ENCODE measurements at regions not wholly inside any gene's neighbourhood (a gene's known extent, or its start where the extent isn't known, plus 50 kb on each side); places are given as distances from the start of the nearest gene placed in this dataset.

DNA sequence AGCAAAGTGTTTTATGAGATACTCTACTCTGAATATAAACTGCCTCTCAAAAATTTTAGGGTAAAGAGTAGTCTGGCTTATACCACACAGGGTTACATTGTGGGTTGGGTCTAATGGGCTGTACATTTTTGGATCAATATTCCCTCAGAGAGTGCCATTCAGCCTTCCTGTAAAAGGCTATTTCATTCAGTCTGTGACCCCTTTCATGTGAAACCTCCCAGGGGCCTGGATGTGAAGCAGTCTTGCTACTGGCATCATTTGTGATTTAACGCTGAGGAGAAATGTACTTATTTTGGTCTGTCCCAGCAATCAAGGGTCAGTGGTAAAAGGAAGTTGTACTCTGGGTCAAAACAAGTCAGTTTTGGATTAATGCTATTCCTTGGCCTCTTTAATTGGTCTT is 71.8 kb upstream of the PRKG1 start:
- H3K36me3 ChIP-seq = no peaks in the 10 kb centered on the region
- peak overlapping the region; percentile 78 to 85 for H3K27ac ChIP-seq
- H3K4me1 ChIP-seq (ENCODE audit: control insufficient read depth in 1 of 2, low read depth in 2 of 2) = peaks cover 47 to 97% of the 10 kb centered on the region in 2 donors
- TF ChIP-seq, protein P1, sequence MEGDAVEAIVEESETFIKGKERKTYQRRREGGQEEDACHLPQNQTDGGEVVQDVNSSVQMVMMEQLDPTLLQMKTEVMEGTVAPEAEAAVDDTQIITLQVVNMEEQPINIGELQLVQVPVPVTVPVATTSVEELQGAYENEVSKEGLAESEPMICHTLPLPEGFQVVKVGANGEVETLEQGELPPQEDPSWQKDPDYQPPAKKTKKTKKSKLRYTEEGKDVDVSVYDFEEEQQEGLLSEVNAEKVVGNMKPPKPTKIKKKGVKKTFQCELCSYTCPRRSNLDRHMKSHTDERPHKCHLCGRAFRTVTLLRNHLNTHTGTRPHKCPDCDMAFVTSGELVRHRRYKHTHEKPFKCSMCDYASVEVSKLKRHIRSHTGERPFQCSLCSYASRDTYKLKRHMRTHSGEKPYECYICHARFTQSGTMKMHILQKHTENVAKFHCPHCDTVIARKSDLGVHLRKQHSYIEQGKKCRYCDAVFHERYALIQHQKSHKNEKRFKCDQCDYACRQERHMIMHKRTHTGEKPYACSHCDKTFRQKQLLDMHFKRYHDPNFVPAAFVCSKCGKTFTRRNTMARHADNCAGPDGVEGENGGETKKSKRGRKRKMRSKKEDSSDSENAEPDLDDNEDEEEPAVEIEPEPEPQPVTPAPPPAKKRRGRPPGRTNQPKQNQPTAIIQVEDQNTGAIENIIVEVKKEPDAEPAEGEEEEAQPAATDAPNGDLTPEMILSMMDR (IDR thresholded peaks at IDR 0.05) = no peak
- H3K9me3 ChIP-seq = no peaks in the 10 kb centered on the region
- DNase-seq (ENCODE audit: low spot score) (no peak), ATAC-seq (ENCODE audit: insufficient number of reproducible peaks, low FRiP score, low read depth) (no peak)
- H3K27me3 ChIP-seq (replicated peaks; ENCODE audit: insufficient read depth) = no peaks in the 10 kb centered on the region
- H3K4me3 ChIP-seq = no peak overlapping the region

DNA sequence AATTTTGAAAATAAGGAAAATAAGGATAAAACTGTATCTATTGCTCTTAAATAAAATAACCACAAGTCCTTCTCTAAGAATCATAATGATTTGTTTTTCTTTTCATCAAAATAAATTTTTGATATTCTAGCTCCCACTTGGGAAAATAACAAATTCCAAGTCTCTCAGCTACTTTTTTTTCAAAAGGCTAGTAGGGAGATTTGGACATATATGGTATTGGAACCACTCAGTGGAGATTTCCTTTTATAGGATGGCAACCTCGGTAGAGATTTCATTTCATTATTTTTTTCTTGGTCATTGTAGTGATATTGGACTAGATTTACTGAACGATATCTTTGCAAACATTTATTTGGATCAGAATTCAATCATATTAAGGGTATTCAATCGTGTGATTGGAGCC is 69.5 kb upstream of the PRKG1 start:
- Histone ChIP-seq H3K4me1 (ENCODE audit: control insufficient read depth in 1 of 2, low read depth in 2 of 2) (peaks cover 39 to 85% of the 10 kb centered on the region in 2 donors), H3K4me3 (peak overlapping the region; percentile 39), H3K36me3 (no peaks in the 10 kb centered on the region), H3K9me3 (no peaks in the 10 kb centered on the region), H3K27me3 (replicated peaks; ENCODE audit: insufficient read depth) (no peaks in the 10 kb centered on the region), H3K27ac (peak overlapping the region; percentile 78 to 85)
- no peak for DNase-seq (ENCODE audit: low spot score)
- ATAC-seq (ENCODE audit: insufficient number of reproducible peaks, low FRiP score, low read depth) = no peak
- TF ChIP-seq, protein P1 (IDR thresholded peaks at IDR 0.05) = no peak

- Histone ChIP-seq H3K4me1 (ENCODE audit: control insufficient read depth in 1 of 2, low read depth in 2 of 2) (peaks cover 36 to 81% of the 10 kb centered on the region in 2 donors), H3K4me3 (peak overlapping the region; percentile 39), H3K36me3 (no peaks in the 10 kb centered on the region), H3K27ac (peak overlapping the region; percentile 78 to 85), H3K9me3 (no peaks in the 10 kb centered on the region), H3K27me3 (replicated peaks; ENCODE audit: insufficient read depth) (no peaks in the 10 kb centered on the region)
- DNase-seq (ENCODE audit: low spot score) = no peak
- no peak for ATAC-seq (ENCODE audit: insufficient number of reproducible peaks, low FRiP score, low read depth)
- TF ChIP-seq, protein P1 (IDR thresholded peaks at IDR 0.05) = no peak
Observed at GRCh38 chr10:51005551-51005950, 68.7 kb upstream of the PRKG1 start.

- peak overlapping the region; percentile 8 to 85 for H3K27ac ChIP-seq
- DNase-seq (ENCODE audit: low spot score) (no peak), ATAC-seq (ENCODE audit: insufficient number of reproducible peaks, low FRiP score, low read depth) (no peak)
- no peak overlapping the region for H3K4me3 ChIP-seq
- no peaks in the 10 kb centered on the region for H3K27me3 ChIP-seq (replicated peaks; ENCODE audit: insufficient read depth)
- TF ChIP-seq, protein P1 (IDR thresholded peaks at IDR 0.05) = no peak
- no peaks in the 10 kb centered on the region for H3K36me3 ChIP-seq
- no peaks in the 10 kb centered on the region for H3K9me3 ChIP-seq
- peaks cover 27 to 82% of the 10 kb centered on the region in 2 donors for H3K4me1 ChIP-seq (ENCODE audit: control insufficient read depth in 1 of 2, low read depth in 2 of 2)
Observed at GRCh38 chr10:51006686-51007085, 67.6 kb upstream of the PRKG1 start.

- no peak for DNase-seq (ENCODE audit: low spot score)
- Histone ChIP-seq H3K4me1 (ENCODE audit: control insufficient read depth in 1 of 2, low read depth in 2 of 2) (peaks cover 16 to 79% of the 10 kb centered on the region in 2 donors), H3K27me3 (replicated peaks; ENCODE audit: insufficient read depth) (no peaks in the 10 kb centered on the region), H3K9me3 (no peaks in the 10 kb centered on the region), H3K36me3 (no peaks in the 10 kb centered on the region), H3K27ac (peak overlapping the region in 1 of 2 donors; percentile 85), H3K4me3 (no peak overlapping the region)
- no peak for ATAC-seq (ENCODE audit: insufficient number of reproducible peaks, low FRiP score, low read depth)
- TF ChIP-seq, protein P1 (IDR thresholded peaks at IDR 0.05) = no peak
Observed at GRCh38 chr10:51007781-51008180, 66.5 kb upstream of the PRKG1 start.

Data from thoracic aorta (tissue), 2 donors.